KOPT-K1 (cell line): ENCODE measurements at regions not wholly inside any gene's neighbourhood (a gene's known extent, or its start where the extent isn't known, plus 50 kb on each side); places are given as distances from the start of the nearest gene placed in this dataset.

Source experiments
- H3K27ac ChIP-seq: fragments of 200-600 bp; sonication (generic); 2 replicates; pipeline ENCODE4 v1.5.1; 2016; ENCODE audit warnings: antibody characterized with exemption, mild to moderate bottlenecking, low read depth, low read length; ENCODE audit not compliant: poor library complexity, severe bottlenecking
- H3K36me3 ChIP-seq: fragments of 200-600 bp; sonication (generic); 2 replicates; pipeline ENCODE4 v1.5.1; 2017; ENCODE audit warnings: antibody characterized with exemption, mild to moderate bottlenecking, low read length, moderate library complexity; ENCODE audit not compliant: insufficient read depth
- H3K9me3 ChIP-seq: fragments of 200-600 bp; sonication (generic); 2 replicates; pipeline ENCODE4 v1.5.1; 2017; ENCODE audit warnings: antibody characterized with exemption, low read length, mild to moderate bottlenecking; ENCODE audit not compliant: insufficient read depth, poor library complexity, severe bottlenecking

GRCh38 chr5:93331241-93331640 lies 249.8 kb downstream of the NR2F1-AS1 start:
- Histone ChIP-seq H3K36me3 (no peaks in the 10 kb centered on the region), H3K9me3 (no peaks in the 10 kb centered on the region), H3K27ac (no peak overlapping the region)

DNA sequence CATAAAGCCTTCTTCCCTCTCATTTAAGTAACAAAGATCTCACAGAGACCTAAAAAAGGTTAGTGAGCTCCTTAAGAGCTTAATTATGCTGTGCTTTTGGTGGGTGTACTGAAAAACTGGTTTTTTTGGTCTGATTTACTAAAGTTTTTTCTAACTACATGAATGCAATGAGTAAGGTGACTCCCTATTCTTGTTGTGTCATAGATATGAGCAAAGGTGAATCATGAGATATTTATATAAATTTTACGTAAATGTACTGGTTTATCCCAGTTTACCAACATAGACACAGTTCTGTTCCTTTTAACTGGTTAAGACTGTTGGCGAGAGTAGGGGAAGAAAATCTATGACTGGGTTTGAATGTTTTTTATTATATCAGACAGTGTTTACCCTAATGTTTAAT lies 250.5 kb downstream of the NR2F1-AS1 start:
- no peaks in the 10 kb centered on the region for H3K36me3 ChIP-seq
- no peak overlapping the region for H3K27ac ChIP-seq
- no peaks in the 10 kb centered on the region for H3K9me3 ChIP-seq

- Histone ChIP-seq H3K36me3 (no peaks in the 10 kb centered on the region), H3K27ac (no peak overlapping the region), H3K9me3 (no peaks in the 10 kb centered on the region)
Observed at GRCh38 chr5:93329756-93330155, 251.3 kb downstream of the NR2F1-AS1 start.

- H3K27ac ChIP-seq, result no peak overlapping the region
- H3K36me3 ChIP-seq, result no peaks in the 10 kb centered on the region
Observed at GRCh38 chr5:93328833-93329232, 252.2 kb downstream of the NR2F1-AS1 start.

GRCh38 chr5:93327605-93328004 lies 253.4 kb downstream of the NR2F1-AS1 start:
- Histone ChIP-seq H3K9me3 (no peaks in the 10 kb centered on the region), H3K36me3 (no peaks in the 10 kb centered on the region), H3K27ac (no peak overlapping the region)

More at GRCh38 chr5:93328833-93329232, 252.2 kb downstream of the NR2F1-AS1 start:
- no peaks in the 10 kb centered on the region for H3K9me3 ChIP-seq

DNA sequence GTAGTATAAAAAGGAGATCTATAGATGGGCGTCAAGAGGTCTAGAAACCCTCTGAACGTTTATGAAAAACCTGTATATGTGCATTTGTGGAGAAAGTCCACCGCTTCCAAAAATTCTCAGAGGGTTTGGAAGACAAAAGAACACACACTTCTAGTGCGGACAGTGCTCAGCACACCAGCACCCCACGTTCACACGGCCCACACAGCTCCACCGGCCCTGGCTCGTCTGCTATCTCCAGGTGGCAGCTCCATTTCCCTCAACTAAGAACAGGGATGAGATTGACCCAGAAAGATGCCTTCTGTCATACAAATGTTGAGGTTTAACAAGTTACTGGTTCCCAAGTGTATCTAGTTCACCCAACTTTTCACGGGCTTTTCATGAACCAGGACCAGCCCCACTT lies 255.1 kb downstream of the NR2F1-AS1 start:
- Histone ChIP-seq H3K36me3 (no peaks in the 10 kb centered on the region), H3K27ac (no peak overlapping the region), H3K9me3 (no peaks in the 10 kb centered on the region)

- Histone ChIP-seq H3K9me3 (no peaks in the 10 kb centered on the region), H3K36me3 (no peaks in the 10 kb centered on the region), H3K27ac (no peak overlapping the region)
Observed at GRCh38 chr5:93322974-93323860, 257.8 kb downstream of the NR2F1-AS1 start.

DNA sequence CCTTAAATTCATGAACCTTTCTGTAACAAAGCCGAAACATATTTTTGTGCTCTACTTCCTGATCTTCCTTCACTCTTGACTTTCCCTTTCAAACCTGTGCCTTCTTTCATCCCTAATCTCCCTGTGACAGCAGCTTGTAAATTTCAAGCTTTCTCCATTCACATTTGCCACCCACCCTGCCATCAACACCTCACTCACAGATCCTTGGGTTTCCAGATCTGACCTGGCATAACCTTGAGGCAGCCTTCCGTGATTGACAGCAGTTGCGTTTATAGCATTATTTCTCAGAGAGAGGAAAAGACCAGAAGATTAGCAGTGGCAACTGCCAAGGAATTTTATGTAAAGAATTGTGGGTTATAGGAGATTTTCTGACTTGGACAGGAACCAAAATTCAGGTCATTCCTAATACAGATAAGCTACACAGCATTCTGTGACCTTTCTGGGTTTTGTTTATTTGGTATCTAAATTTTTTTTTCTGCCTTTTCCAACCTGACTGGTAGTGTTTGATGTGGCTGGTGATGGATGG lies 260.0 kb downstream of the NR2F1-AS1 start:
- Histone ChIP-seq H3K27ac (no peak overlapping the region), H3K36me3 (no peaks in the 10 kb centered on the region), H3K9me3 (no peaks in the 10 kb centered on the region)

DNA sequence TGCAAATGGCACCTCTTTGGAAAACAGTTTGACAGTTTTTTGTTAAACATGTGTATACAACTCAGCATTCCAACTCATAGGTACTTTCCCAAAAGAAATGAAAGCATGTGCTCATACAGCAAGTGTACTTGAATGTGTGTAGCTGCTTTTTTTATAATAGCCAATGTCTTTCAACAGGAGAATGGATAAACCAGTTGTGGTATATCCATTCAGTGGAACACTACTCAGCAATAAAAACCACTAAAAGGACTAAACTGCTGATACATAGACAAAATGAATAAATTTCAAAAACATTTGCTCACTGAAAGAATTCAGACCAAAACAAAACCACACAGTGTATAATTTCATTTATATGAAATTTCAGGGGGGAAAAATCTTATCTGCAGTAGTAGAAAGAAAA lies 267.3 kb downstream of the NR2F1-AS1 start:
- H3K9me3 ChIP-seq, result no peaks in the 10 kb centered on the region
- H3K36me3 ChIP-seq, result no peaks in the 10 kb centered on the region
- no peak overlapping the region for H3K27ac ChIP-seq

DNA sequence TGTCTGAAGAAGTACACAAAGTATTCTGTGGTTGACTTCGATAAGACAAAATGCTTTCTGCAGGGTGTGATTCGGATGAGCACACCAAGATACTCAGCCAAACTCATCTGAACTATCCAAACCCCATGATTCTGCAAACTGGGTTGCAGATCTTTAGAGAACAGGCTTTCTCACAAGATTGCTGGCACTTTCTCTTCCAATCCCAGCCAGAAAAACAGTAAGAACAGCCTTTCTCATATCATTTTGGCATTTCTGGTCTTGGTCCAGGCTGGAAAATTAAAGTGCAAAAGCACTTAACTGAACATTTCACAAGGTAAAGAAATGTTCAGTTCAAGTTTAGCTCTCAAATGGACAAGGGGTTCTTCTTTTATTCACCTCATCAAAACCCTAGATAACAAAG lies 269.1 kb downstream of the NR2F1-AS1 start:
- no peak overlapping the region for H3K27ac ChIP-seq
- H3K9me3 ChIP-seq, result no peaks in the 10 kb centered on the region
- H3K36me3 ChIP-seq, result no peaks in the 10 kb centered on the region

DNA sequence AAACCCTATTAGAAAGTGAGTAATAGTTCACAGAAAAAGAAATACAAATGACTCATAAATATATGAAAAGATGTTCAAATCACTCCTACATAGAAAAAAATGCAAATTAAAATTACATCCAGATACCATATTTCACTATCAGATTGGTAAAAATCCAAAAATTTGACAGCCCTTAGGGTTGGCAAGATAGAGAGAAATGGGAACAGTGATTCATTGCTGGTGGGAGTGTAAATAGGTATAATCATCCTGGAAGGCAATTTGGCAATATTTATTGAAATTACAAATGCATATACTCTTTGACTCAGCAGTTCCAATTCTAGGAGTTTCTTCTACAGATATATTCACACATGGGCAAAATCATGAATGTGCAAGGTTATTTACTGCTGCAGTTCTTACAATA lies 273.5 kb downstream of the NR2F1-AS1 start:
- Histone ChIP-seq H3K36me3 (no peaks in the 10 kb centered on the region), H3K27ac (no peak overlapping the region), H3K9me3 (no peaks in the 10 kb centered on the region)

GRCh38 chr5:93305984-93306383 lies 275.0 kb downstream of the NR2F1-AS1 start:
- Histone ChIP-seq H3K9me3 (no peaks in the 10 kb centered on the region), H3K27ac (no peak overlapping the region), H3K36me3 (no peaks in the 10 kb centered on the region)

DNA sequence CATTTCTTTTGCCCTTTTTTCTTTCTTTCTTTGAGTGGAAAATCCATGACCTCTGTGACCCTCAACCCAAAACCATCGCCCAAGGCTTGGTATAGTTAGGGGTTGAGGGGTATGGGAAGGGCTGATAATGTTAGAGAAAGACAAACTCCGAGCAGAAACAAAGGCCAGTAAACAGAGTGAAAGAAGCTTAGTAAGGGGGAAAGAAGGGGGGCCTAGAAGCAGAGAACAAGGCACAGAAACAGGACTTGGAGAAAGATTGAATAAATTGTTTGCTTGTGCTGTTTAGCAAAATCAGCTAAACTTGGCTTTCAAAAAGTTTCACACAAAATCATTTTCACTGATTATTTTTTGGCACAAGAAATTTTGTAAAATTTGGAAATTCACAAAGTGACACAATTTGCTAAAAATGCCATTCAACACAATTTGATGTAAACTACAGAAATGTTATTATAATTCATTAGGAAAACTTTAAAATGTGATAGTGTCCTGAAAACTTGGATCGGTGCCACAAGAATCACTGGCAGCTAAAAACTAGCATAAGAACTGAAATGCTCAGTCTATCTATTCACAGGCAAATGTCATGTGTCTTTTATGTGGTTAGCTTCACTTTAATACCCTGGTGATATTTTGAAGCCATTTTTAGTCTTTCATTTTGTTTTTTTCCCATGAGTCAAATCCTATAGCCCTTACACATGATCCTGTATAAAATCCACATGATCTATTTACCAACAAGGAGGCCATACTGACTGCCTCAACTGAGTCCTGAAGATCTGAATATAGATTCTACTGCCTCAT lies 276.4 kb downstream of the NR2F1-AS1 start:
- H3K9me3 ChIP-seq, result no peaks in the 10 kb centered on the region
- no peak overlapping the region for H3K27ac ChIP-seq
- no peaks in the 10 kb centered on the region for H3K36me3 ChIP-seq

DNA sequence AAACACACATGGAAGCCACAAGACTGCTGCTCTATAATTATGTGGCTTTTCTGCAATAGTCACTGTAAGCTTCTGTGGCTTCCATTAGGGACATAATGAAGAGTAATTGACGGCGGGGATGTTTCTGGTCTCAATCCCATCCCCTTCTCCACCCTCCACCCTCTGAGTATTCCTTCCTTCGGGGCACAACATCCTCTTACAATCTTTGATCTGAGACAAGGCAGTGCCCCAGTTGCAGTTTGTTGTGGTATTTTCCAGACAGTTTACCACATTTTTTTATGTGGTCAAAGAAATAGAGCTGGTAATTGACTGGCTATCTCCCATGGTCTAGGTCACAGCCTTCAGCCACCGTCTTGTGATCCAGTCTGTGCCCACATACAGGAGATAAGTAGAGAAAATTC lies 277.7 kb downstream of the NR2F1-AS1 start:
- no peaks in the 10 kb centered on the region for H3K36me3 ChIP-seq
- no peak overlapping the region for H3K27ac ChIP-seq
- no peaks in the 10 kb centered on the region for H3K9me3 ChIP-seq

DNA sequence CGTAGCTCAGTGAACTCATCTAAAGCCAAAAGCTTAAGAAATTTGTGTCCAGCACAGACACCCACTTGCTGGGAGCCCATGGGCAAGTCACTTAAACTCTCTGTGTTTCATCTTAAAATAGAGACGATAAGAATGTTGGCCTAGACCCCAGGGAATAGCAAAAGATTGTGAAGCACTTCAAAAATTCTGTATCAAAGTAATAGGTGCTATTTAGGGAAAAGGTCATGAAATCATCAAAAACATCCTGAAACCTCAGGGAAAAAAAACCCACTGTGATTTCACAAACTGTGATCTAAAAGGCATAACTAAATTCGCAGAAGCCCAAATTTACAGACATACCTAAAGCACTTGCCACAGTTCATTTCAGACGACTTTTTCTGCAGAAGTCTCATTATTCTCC lies 278.3 kb downstream of the NR2F1-AS1 start:
- Histone ChIP-seq H3K9me3 (no peaks in the 10 kb centered on the region), H3K27ac (no peak overlapping the region), H3K36me3 (no peaks in the 10 kb centered on the region)
